ENCODE measurements at regions not wholly inside any gene's neighbourhood (a gene's known extent, or its start where the extent isn't known, plus 50 kb on each side); places are given as distances from the start of the nearest gene placed in this dataset.

DNA sequence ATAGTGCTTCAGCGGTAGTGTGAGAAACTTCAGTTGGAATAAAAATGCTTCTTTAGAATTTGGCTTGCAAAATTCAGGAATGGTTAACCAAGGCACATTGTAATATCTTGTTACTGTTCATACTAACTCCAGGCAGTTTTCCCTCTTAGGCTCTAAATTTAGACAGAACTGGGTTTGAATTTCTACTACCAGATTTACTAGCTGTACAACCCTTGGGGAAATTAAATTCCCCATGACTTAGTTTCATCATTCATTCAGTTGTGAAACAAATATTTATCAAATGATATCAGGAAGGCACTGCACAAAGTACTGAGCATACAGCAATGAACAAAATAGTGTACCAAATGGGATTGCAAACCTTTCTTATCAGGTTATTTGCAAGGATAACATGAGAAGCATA, 135.0 kb upstream of the IL15 start:
- Histone ChIP-seq H3K4me3 (no peak overlapping the region), H3K4me1 (ENCODE audit: insufficient read depth) (no peaks in the 10 kb centered on the region), H2AFZ (no peak overlapping the region), H3K4me2 (no peak overlapping the region), H3K27ac (no peak overlapping the region), H3K9me2 (replicated peaks; ENCODE audit: insufficient read depth) (no peaks in the 10 kb centered on the region), H4K20me1 (ENCODE audit: insufficient read depth, poor library complexity, severe bottlenecking) (no peaks in the 10 kb centered on the region), H3K79me2 (no peaks in the 10 kb centered on the region), H3K27me3 (no peaks in the 10 kb centered on the region), H3K9me3 (ENCODE audit: low read depth) (no peaks in the 10 kb centered on the region), H3K36me3 (replicated peaks; ENCODE audit: insufficient read depth, low read depth) (no peaks in the 10 kb centered on the region)
- no peak for DNase-seq (ENCODE audit: low spot score)
- no peak for TF ChIP-seq EZH2 (IDR thresholded peaks at IDR 0.05; ENCODE audit: borderline replicate concordance)
- TF ChIP-seq EZH2phosphoT487 (IDR thresholded peaks at IDR 0.05; ENCODE audit: low read depth, severe bottlenecking, unreplicated experiment) = no peak
- TF ChIP-seq, protein P1, sequence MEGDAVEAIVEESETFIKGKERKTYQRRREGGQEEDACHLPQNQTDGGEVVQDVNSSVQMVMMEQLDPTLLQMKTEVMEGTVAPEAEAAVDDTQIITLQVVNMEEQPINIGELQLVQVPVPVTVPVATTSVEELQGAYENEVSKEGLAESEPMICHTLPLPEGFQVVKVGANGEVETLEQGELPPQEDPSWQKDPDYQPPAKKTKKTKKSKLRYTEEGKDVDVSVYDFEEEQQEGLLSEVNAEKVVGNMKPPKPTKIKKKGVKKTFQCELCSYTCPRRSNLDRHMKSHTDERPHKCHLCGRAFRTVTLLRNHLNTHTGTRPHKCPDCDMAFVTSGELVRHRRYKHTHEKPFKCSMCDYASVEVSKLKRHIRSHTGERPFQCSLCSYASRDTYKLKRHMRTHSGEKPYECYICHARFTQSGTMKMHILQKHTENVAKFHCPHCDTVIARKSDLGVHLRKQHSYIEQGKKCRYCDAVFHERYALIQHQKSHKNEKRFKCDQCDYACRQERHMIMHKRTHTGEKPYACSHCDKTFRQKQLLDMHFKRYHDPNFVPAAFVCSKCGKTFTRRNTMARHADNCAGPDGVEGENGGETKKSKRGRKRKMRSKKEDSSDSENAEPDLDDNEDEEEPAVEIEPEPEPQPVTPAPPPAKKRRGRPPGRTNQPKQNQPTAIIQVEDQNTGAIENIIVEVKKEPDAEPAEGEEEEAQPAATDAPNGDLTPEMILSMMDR (IDR thresholded peaks at IDR 0.05; ENCODE audit: poor library complexity) = no peak
- WGBS (ENCODE audit: low lambda C conversion rate, missing lambda C conversion rate) = 100% methylated on average over 1 of the region's 1 CpG

- Histone ChIP-seq H3K79me2 (no peaks in the 10 kb centered on the region), H3K27ac (no peak overlapping the region), H3K4me2 (no peak overlapping the region), H3K36me3 (replicated peaks; ENCODE audit: insufficient read depth, low read depth) (no peaks in the 10 kb centered on the region), H3K9me2 (replicated peaks; ENCODE audit: insufficient read depth) (no peaks in the 10 kb centered on the region), H4K20me1 (ENCODE audit: insufficient read depth, poor library complexity, severe bottlenecking) (no peaks in the 10 kb centered on the region), H3K27me3 (no peaks in the 10 kb centered on the region), H2AFZ (no peak overlapping the region), H3K9me3 (ENCODE audit: low read depth) (no peaks in the 10 kb centered on the region), H3K4me3 (no peak overlapping the region), H3K4me1 (ENCODE audit: insufficient read depth) (no peaks in the 10 kb centered on the region)
- no peak for TF ChIP-seq EZH2phosphoT487 (IDR thresholded peaks at IDR 0.05; ENCODE audit: low read depth, severe bottlenecking, unreplicated experiment)
- TF ChIP-seq EZH2 (IDR thresholded peaks at IDR 0.05; ENCODE audit: borderline replicate concordance) = no peak
- TF ChIP-seq, protein P1 (IDR thresholded peaks at IDR 0.05; ENCODE audit: poor library complexity) = no peak
- WGBS (ENCODE audit: low lambda C conversion rate, missing lambda C conversion rate) = 78% methylated on average over 3 of the region's 3 CpGs
- DNase-seq (ENCODE audit: low spot score) = no peak
Measured at GRCh38 chr4:141501931-141502330, 134.5 kb upstream of the IL15 start.

DNA sequence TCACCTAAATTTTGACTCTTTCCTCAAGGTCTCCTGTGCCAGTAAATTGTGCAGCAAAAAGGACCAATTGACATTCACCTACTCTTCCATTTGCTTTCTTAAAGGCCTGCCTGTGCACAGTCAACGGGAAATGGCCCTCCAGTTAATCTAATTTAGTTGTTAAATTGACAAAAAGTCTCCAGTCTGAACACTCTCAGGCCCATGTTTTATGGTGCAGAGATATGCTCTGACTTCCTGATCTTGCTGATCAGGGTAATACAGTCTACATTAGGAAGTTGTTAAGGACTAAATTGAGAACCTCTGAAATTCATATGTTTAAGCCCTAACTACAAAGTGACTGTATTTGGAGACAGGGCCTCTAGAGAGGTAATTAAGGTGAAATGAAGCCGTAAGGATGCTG, 133.6 kb upstream of the IL15 start:
- 81% methylated on average over 2 of the region's 2 CpGs for WGBS (ENCODE audit: low lambda C conversion rate, missing lambda C conversion rate)
- no peak overlapping the region for H2AFZ ChIP-seq

More for the DNA sequence above, 133.6 kb upstream of the IL15 start:
- Histone ChIP-seq H3K4me3 (no peak overlapping the region), H4K20me1 (ENCODE audit: insufficient read depth, poor library complexity, severe bottlenecking) (no peaks in the 10 kb centered on the region), H3K4me1 (ENCODE audit: insufficient read depth) (no peaks in the 10 kb centered on the region), H3K27ac (no peak overlapping the region), H3K79me2 (no peaks in the 10 kb centered on the region), H3K9me2 (replicated peaks; ENCODE audit: insufficient read depth) (no peaks in the 10 kb centered on the region), H3K36me3 (replicated peaks; ENCODE audit: insufficient read depth, low read depth) (no peaks in the 10 kb centered on the region), H3K27me3 (no peaks in the 10 kb centered on the region), H3K9me3 (ENCODE audit: low read depth) (no peaks in the 10 kb centered on the region), H3K4me2 (no peak overlapping the region)
- no peak for TF ChIP-seq EZH2 (IDR thresholded peaks at IDR 0.05; ENCODE audit: borderline replicate concordance)
- TF ChIP-seq, protein P1 (IDR thresholded peaks at IDR 0.05; ENCODE audit: poor library complexity) = no peak
- no peak for DNase-seq (ENCODE audit: low spot score)
